Endothelial cell of umbilical vein (primary cell): ENCODE measurements at regions not wholly inside any gene's neighbourhood (a gene's known extent, or its start where the extent isn't known, plus 50 kb on each side); places are given as distances from the start of the nearest gene placed in this dataset.

Source experiments
- CTCF ChIP-seq, 2 donors: IDR thresholded peaks; 1 replicate in 1 of 2; 2 replicates in 1 of 2; pipeline ENCODE4 v1.5.1; 2011; ENCODE audit warnings: low read length in 2 of 2, mild to moderate bottlenecking in 2 of 2, moderate library complexity in 2 of 2, control low read depth in 1 of 2, inconsistent platforms in 1 of 2, low read depth in 1 of 2; ENCODE audit not compliant: insufficient read depth in 1 of 2; ENCODE audit errors: extremely low read depth in 1 of 2
- EZH2 ChIP-seq: IDR thresholded peaks from 2 replicates; pipeline ENCODE4 v1.6.1; 2012; ENCODE audit warnings: borderline replicate concordance, low read depth, mild to moderate bottlenecking, moderate library complexity, low read length, inconsistent platforms; ENCODE audit not compliant: severe bottlenecking
- FOS ChIP-seq: IDR thresholded peaks from 2 replicates; pipeline ENCODE4 v1.6.1; 2011; ENCODE audit warnings: mild to moderate bottlenecking, low read length, moderate library complexity, borderline replicate concordance; ENCODE audit not compliant: insufficient read depth
- GATA2 ChIP-seq: IDR thresholded peaks from 2 replicates; pipeline ENCODE4 v1.7.0; 2011; ENCODE audit warnings: low read depth, mild to moderate bottlenecking, moderate library complexity, mixed read lengths, low read length; ENCODE audit not compliant: insufficient read length, insufficient read depth
- JUN ChIP-seq: IDR thresholded peaks from 2 replicates; pipeline ENCODE4 v1.6.1; 2011; ENCODE audit warnings: borderline replicate concordance, low read depth; ENCODE audit not compliant: insufficient read length, insufficient read depth
- MAX ChIP-seq: IDR thresholded peaks from 2 replicates; pipeline ENCODE4 v1.6.1; 2011; ENCODE audit not compliant: insufficient read depth, insufficient read length
- MYC ChIP-seq: IDR thresholded peaks from one replicate; pipeline ENCODE4 v1.6.1; 2011; ENCODE audit warnings: mild to moderate bottlenecking, low read depth, low read length
- POLR2A ChIP-seq: IDR thresholded peaks from 2 replicates; pipeline ENCODE4 v1.6.1; 2012; ENCODE audit warnings: low read depth, mild to moderate bottlenecking, control low read depth, low read length
- POLR2AphosphoS5 ChIP-seq: IDR thresholded peaks from 2 replicates; pipeline ENCODE4 v1.6.1; 2012; ENCODE audit warnings: low read depth, mild to moderate bottlenecking, control low read depth, low read length, moderate library complexity; ENCODE audit not compliant: insufficient read depth

GRCh38 chr1:243939167-243939848 is 89.3 kb upstream of the AKT3 start:
- TF ChIP-seq POLR2A (no peak), CTCF (IDR thresholded peaks at IDR 0.05; ENCODE audit: extremely low read depth in 1 of 2, insufficient read depth in 1 of 2, low read depth in 1 of 2, low read length in 2 of 2) (no peak), EZH2 (no peak), POLR2AphosphoS5 (no peak), MAX (no peak), JUN (peak; percentile 82), MYC (peak; percentile 4), FOS (peak; percentile 65), GATA2 (peak; percentile 22)
